Fibroblast of lung (primary cell): ENCODE measurements at regions not wholly inside any gene's neighbourhood (a gene's known extent, or its start where the extent isn't known, plus 50 kb on each side); places are given as distances from the start of the nearest gene placed in this dataset.

ENCODE experiments used
- DNase-seq, 2 donors: peaks; one replicate each; pipeline versions ENCODE4 v3.0.0 to v3.0.0-alpha.2; 2010; ENCODE audit warnings: low read depth in 2 of 2
- H2AFZ ChIP-seq: 2 replicates; pipeline ENCODE4 v1.5.1; 2012; ENCODE audit warnings: low read length, control low read depth, inconsistent platforms
- H3K27ac ChIP-seq: 2 replicates; pipeline ENCODE4 v1.5.1; 2011; ENCODE audit warnings: low read length, control low read depth; ENCODE audit not compliant: insufficient read depth
- H3K27me3 ChIP-seq: 2 replicates; pipeline ENCODE4 v1.5.1; 2011; ENCODE audit warnings: mild to moderate bottlenecking, low read length; ENCODE audit not compliant: control insufficient read depth, insufficient read depth
- H3K36me3 ChIP-seq: 2 replicates; pipeline ENCODE4 v1.5.1; 2011; ENCODE audit warnings: low read length; ENCODE audit not compliant: control insufficient read depth, insufficient read depth
- H3K4me1 ChIP-seq: 2 replicates; pipeline ENCODE4 v1.5.1; 2011; ENCODE audit warnings: low read length; ENCODE audit not compliant: control insufficient read depth, insufficient read depth; ENCODE audit errors: extremely low read depth
- H3K4me2 ChIP-seq: 2 replicates; pipeline ENCODE4 v1.5.1; 2011; ENCODE audit warnings: low read length, control low read depth; ENCODE audit not compliant: insufficient read depth; ENCODE audit errors: extremely low read depth
- H3K4me3 ChIP-seq, 4 experiments: fragments of 200-600 bp in 1 of 4; sonication (generic) in 1 of 4; replicated peaks in 1 of 4; 2 replicates each; pipeline ENCODE4 v1.5.1; 2011 to 2016; ENCODE audit warnings: low read length in 4 of 4, low read depth in 3 of 4, mild to moderate bottlenecking in 3 of 4, control low read depth in 2 of 4, inconsistent platforms in 1 of 4, mixed read lengths in 1 of 4; ENCODE audit not compliant: insufficient read depth in 1 of 4; ENCODE audit errors: control extremely low read depth in 1 of 4
- H3K79me2 ChIP-seq: 2 replicates; pipeline ENCODE4 v1.5.1; 2012; ENCODE audit warnings: mild to moderate bottlenecking, low read length, inconsistent platforms; ENCODE audit not compliant: control insufficient read depth, insufficient read depth
- H3K9ac ChIP-seq: 2 replicates; pipeline ENCODE4 v1.5.1; 2011; ENCODE audit warnings: mild to moderate bottlenecking, low read length, control low read depth; ENCODE audit not compliant: insufficient read depth
- H3K9me3 ChIP-seq: 2 replicates; pipeline ENCODE4 v1.5.1; 2012; ENCODE audit warnings: low read depth, low read length; ENCODE audit not compliant: control insufficient read depth, insufficient read depth
- H4K20me1 ChIP-seq: 2 replicates; pipeline ENCODE4 v1.5.1; 2011; ENCODE audit warnings: low read length; ENCODE audit not compliant: control insufficient read depth, insufficient read depth; ENCODE audit errors: extremely low read depth
- EZH2 ChIP-seq: IDR thresholded peaks from 2 replicates; pipeline ENCODE4 v1.5.1; 2012; ENCODE audit warnings: low read length, control low read depth, mild to moderate bottlenecking; ENCODE audit errors: missing control alignments
- TF ChIP-seq, protein P1 (sequence below), 2 donors: IDR thresholded peaks in 1 of 2; conservative IDR thresholded peaks in 1 of 2; 1 replicate in 1 of 2; 2 replicates in 1 of 2; pipeline ENCODE4 v1.5.1; 2011 to 2012; ENCODE audit warnings: low read length in 2 of 2, control low read depth in 1 of 2, inconsistent platforms in 1 of 2, low read depth in 1 of 2, mild to moderate bottlenecking in 1 of 2

DNA sequence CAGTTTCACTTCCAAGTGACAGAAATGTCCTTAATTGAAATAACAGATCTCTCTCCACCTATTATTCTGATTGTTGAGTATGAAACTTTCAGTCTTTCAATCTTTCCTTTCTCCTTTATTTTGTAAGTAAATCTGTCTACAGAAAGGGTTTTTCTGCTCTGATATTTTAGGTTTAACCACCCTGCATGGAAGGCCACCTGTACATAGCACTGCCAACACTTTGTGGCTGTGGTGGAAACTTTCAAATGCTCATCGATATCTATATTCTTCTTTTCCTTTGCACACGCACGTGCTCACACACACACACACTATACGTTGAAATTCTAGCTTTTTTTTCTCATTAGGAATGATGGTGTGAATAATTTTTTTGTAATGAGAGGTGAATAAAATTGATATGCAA lies 1179.3 kb downstream of the KCNT2 start:
- Histone ChIP-seq H3K9me3 (no peaks in the 10 kb centered on the region), H3K4me1 (no peaks in the 10 kb centered on the region)

GRCh38 chr1:195415584-195415983 lies 1192.7 kb downstream of the KCNT2 start:
- H3K27me3 ChIP-seq: no peaks in the 10 kb centered on the region
- H3K79me2 ChIP-seq: no peaks in the 10 kb centered on the region
- no peak for DNase-seq
- no peaks in the 10 kb centered on the region for H3K36me3 ChIP-seq
- H3K4me1 ChIP-seq: no peaks in the 10 kb centered on the region
- H3K9ac ChIP-seq: no peak overlapping the region
- TF ChIP-seq, protein P1, sequence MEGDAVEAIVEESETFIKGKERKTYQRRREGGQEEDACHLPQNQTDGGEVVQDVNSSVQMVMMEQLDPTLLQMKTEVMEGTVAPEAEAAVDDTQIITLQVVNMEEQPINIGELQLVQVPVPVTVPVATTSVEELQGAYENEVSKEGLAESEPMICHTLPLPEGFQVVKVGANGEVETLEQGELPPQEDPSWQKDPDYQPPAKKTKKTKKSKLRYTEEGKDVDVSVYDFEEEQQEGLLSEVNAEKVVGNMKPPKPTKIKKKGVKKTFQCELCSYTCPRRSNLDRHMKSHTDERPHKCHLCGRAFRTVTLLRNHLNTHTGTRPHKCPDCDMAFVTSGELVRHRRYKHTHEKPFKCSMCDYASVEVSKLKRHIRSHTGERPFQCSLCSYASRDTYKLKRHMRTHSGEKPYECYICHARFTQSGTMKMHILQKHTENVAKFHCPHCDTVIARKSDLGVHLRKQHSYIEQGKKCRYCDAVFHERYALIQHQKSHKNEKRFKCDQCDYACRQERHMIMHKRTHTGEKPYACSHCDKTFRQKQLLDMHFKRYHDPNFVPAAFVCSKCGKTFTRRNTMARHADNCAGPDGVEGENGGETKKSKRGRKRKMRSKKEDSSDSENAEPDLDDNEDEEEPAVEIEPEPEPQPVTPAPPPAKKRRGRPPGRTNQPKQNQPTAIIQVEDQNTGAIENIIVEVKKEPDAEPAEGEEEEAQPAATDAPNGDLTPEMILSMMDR (conservative IDR thresholded peaks at IDR 0.05 in 1 of 2, IDR thresholded peaks at IDR 0.05 in 1 of 2; ENCODE audit: low read depth in 1 of 2, low read length in 2 of 2): no peak
- TF ChIP-seq EZH2: no peak
- no peak overlapping the region for H3K4me2 ChIP-seq
- H3K4me3 ChIP-seq: no peak overlapping the region
- no peaks in the 10 kb centered on the region for H3K9me3 ChIP-seq
- no peaks in the 10 kb centered on the region for H4K20me1 ChIP-seq
- H2AFZ ChIP-seq: no peak overlapping the region
- H3K27ac ChIP-seq: no peak overlapping the region

More for the DNA sequence above, 1179.3 kb downstream of the KCNT2 start:
- Histone ChIP-seq H3K27ac (no peak overlapping the region), H3K4me3 (no peak overlapping the region), H3K36me3 (no peaks in the 10 kb centered on the region), H4K20me1 (no peaks in the 10 kb centered on the region), H3K79me2 (no peaks in the 10 kb centered on the region), H3K27me3 (no peaks in the 10 kb centered on the region), H3K9ac (no peak overlapping the region), H2AFZ (no peak overlapping the region), H3K4me2 (no peak overlapping the region)
- TF ChIP-seq, protein P1 (conservative IDR thresholded peaks at IDR 0.05 in 1 of 2, IDR thresholded peaks at IDR 0.05 in 1 of 2; ENCODE audit: low read depth in 1 of 2, low read length in 2 of 2): no peak
- TF ChIP-seq EZH2: no peak
- no peak for DNase-seq

- Histone ChIP-seq H3K4me1 (no peaks in the 10 kb centered on the region), H3K9ac (no peak overlapping the region), H2AFZ (no peak overlapping the region), H3K79me2 (no peaks in the 10 kb centered on the region), H3K36me3 (no peaks in the 10 kb centered on the region), H3K27me3 (no peaks in the 10 kb centered on the region), H4K20me1 (no peaks in the 10 kb centered on the region), H3K9me3 (no peaks in the 10 kb centered on the region), H3K4me3 (no peak overlapping the region), H3K4me2 (no peak overlapping the region), H3K27ac (no peak overlapping the region)
- DNase-seq: no peak
- no peak for TF ChIP-seq EZH2
- TF ChIP-seq, protein P1 (conservative IDR thresholded peaks at IDR 0.05 in 1 of 2, IDR thresholded peaks at IDR 0.05 in 1 of 2; ENCODE audit: low read depth in 1 of 2, low read length in 2 of 2): no peak
Observed at GRCh38 chr1:195394567-195394966, 1213.7 kb downstream of the KCNT2 start.
